Activated CD8-positive, alpha-beta T cell treated with anti-CD3 and anti-CD28 coated beads, Interleukin-2, amount 10 ng/mL, durations not matched to agents 7 days and 5 days (primary cell): ENCODE measurements at regions not wholly inside any gene's neighbourhood (a gene's known extent, or its start where the extent isn't known, plus 50 kb on each side); places are given as distances from the start of the nearest gene placed in this dataset.

Experiments
- ATAC-seq: fragments of 150-1000 bp; cut with Tn5 transposase; one replicate; pipeline ENCODE4 v1.10.0; 2021; ENCODE audit warnings: moderate library complexity
- CTCF ChIA-PET: fragments of 350-600 bp; sonication (Branson Sonifier 250); formaldehyde crosslinking; loops from one replicate; lab custom pipeline; 2021; ENCODE audit warnings: antibody characterized with exemption; lab: Charles Lee
- POLR2A ChIA-PET: fragments of 350-600 bp; sonication (Branson Sonifier 250); formaldehyde crosslinking; loops from one replicate; lab custom pipeline; 2021; ENCODE audit warnings: antibody characterized with exemption; lab: Charles Lee
- DNase-seq: peaks from one replicate; pipeline ENCODE4 v3.0.0-alpha.2; 2020
- H3K27ac Mint-ChIP-seq: one replicate; pipeline ENCODE4 v1.8.0; 2021; ENCODE audit warnings: mild to moderate bottlenecking, mixed read lengths
- H3K27me3 Mint-ChIP-seq: one replicate; pipeline ENCODE4 v1.8.0; 2021; ENCODE audit warnings: low read depth, mixed read lengths
- H3K36me3 Mint-ChIP-seq: one replicate; pipeline ENCODE4 v1.8.0; 2021; ENCODE audit warnings: low read depth, mixed read lengths
- H3K4me1 Mint-ChIP-seq: one replicate; pipeline ENCODE4 v1.8.0; 2021; ENCODE audit warnings: low read depth, mixed read lengths
- H3K4me3 Mint-ChIP-seq: one replicate; pipeline ENCODE4 v1.8.0; 2021; ENCODE audit warnings: mild to moderate bottlenecking, mixed read lengths
- H3K9me3 Mint-ChIP-seq: one replicate; pipeline ENCODE4 v1.8.0; 2022; ENCODE audit warnings: mixed read lengths; ENCODE audit not compliant: insufficient read depth

DNA sequence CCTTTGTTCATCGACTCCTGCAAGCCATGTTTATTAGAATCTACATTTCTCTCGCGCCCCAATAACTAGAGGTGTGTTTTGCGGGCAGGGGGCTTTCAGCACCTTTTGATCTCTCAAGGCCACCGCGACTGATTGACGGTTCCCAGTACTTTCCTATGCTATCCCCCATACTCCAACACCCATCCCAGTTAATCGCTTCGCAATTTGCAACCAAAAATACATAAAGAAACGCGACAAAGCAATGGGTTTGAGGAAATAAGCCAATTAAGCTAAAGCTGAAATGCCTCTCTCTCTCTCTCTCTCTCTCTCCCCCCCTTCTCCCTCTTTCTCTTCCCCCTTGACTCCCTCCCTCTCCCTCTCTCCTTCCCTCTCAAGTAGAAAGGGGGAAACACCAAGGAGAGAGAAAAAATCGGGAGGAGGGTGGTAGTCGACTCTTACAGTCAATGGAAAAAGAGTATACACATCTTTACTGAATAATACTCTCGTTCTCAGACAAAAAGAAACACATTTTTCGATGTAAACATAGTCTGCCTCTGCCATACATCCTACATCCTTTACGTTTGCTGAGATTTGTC is 128.0 kb upstream of the DPYD start:
- Mint-ChIP-seq H3K27me3 (peaks cover 81% of the 10 kb centered on the region), H3K27ac (no peak overlapping the region), H3K9me3 (no peaks in the 10 kb centered on the region), H3K36me3 (no peaks in the 10 kb centered on the region), H3K4me3 (no peak overlapping the region), H3K4me1 (peaks cover 45% of the 10 kb centered on the region)
- POLR2A ChIA-PET, result interaction anchor here (2.1 kb wide), 1 partner anchor 128 kb away, joined by 8 read pairs; the partner anchor contains the start of gene DPYD
- ATAC-seq (no peak), DNase-seq (no peak)
- CTCF ChIA-PET, result interaction anchor here (0.8 kb wide), 1 partner anchor 420 kb away, joined by 3 read pairs; no protein-coding TSS in a partner anchor

DNA sequence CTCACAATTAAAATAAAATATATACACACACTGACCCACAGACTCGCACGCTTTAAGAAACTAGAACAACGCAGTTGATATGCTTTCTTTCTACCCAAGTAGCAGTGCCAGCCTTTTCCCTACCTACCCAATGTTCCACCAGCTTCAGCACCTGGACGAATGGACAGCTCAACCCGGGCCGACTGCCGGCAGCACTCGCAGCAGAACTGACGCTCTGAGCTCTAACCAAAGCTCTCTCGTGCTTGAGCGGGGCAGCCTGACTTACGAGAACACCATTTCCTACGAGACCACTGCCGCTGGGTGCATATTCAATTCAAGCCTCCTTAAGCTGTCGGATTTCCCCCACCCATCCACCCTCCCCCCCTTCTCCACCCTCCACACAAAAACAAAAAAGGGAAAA is 127.4 kb upstream of the DPYD start:
- no peak overlapping the region for H3K27ac Mint-ChIP-seq
- DNase-seq, result peak; percentile 81
- H3K27me3 Mint-ChIP-seq, result peaks cover 82% of the 10 kb centered on the region
- H3K36me3 Mint-ChIP-seq, result no peaks in the 10 kb centered on the region
- peaks cover 42% of the 10 kb centered on the region for H3K4me1 Mint-ChIP-seq
- no peaks in the 10 kb centered on the region for H3K9me3 Mint-ChIP-seq
- H3K4me3 Mint-ChIP-seq, result no peak overlapping the region
- ATAC-seq, result peak; percentile 68
- ChIA-PET CTCF (interaction anchor here (0.7 to 0.8 kb wide), 2 partner anchors 95 to 420 kb away, joined by 3 read pairs; no protein-coding TSS in a partner anchor), POLR2A (interaction anchor here (2.1 kb wide), 1 partner anchor 128 kb away, joined by 8 read pairs; the partner anchor contains the start of gene DPYD)

- ChIA-PET CTCF (no interaction called here), POLR2A (no interaction called here)
- Mint-ChIP-seq H3K36me3 (no peaks in the 10 kb centered on the region), H3K27me3 (peaks cover 80% of the 10 kb centered on the region), H3K9me3 (no peaks in the 10 kb centered on the region), H3K27ac (no peak overlapping the region), H3K4me1 (peaks cover 34% of the 10 kb centered on the region), H3K4me3 (no peak overlapping the region)
- no peak for DNase-seq
- ATAC-seq, result no peak
Observed at GRCh38 chr1:98047171-98047570, 126.3 kb upstream of the DPYD start.

- Mint-ChIP-seq H3K27ac (no peak overlapping the region), H3K4me1 (peaks cover 34% of the 10 kb centered on the region), H3K9me3 (no peaks in the 10 kb centered on the region), H3K27me3 (peaks cover 73% of the 10 kb centered on the region), H3K36me3 (no peaks in the 10 kb centered on the region), H3K4me3 (peak overlapping the region; percentile 73)
- DNase-seq (peak; percentile 38), ATAC-seq (peak; percentile 38)
- ChIA-PET CTCF (no interaction called here), POLR2A (interaction anchor here (0.6 to 1.4 kb wide), 2 partner anchors 79 to 125 kb away, joined by 3 read pairs; partner anchors contain the start of gene DPYD)
Observed at GRCh38 chr1:98045767-98046641, 125.2 kb upstream of the DPYD start.

DNA sequence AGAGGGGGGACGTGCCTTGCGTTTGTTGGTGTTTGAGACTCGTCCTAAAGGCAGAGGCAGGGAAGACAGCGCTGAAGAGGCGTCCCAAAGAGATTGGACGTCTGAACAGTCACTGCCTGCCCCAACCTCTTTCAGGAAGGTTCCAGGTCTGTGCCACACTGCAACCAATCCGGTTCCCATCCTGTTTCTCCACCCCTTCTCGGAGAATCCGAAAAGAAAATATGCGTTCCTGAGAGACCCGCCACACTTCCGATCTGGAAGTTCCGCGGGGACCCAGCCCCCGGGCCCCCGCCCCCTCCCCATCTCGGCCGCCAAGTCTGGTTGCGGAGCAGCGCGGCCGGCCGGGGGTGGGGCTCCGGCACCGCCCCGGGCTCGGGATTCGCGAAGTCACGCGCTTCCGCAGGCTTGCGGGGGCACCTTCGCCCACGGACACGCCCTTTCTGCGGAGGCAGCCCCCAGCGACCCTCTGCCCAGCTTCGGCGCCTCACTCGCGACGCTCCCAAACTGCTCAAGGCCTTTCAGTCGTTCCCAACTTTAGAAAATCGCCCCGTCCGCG is 124.5 kb upstream of the DPYD start:
- CTCF ChIA-PET, result no interaction called here
- H3K27ac Mint-ChIP-seq, result no peak overlapping the region
- no peaks in the 10 kb centered on the region for H3K9me3 Mint-ChIP-seq
- peaks cover 71% of the 10 kb centered on the region for H3K27me3 Mint-ChIP-seq
- peak overlapping the region; percentile 73 for H3K4me3 Mint-ChIP-seq
- ATAC-seq, result peak; percentile 68
- peaks cover 34% of the 10 kb centered on the region for H3K4me1 Mint-ChIP-seq
- POLR2A ChIA-PET, result interaction anchor here (1.4 kb wide), 1 partner anchor 124 kb away, joined by 3 read pairs; the partner anchor contains the start of gene DPYD
- no peaks in the 10 kb centered on the region for H3K36me3 Mint-ChIP-seq
- DNase-seq, result peak; percentile 22

GRCh38 chr1:98044766-98045165 is 123.9 kb upstream of the DPYD start:
- peak overlapping the region; percentile 64 for H3K4me3 Mint-ChIP-seq
- DNase-seq (no peak), ATAC-seq (peak; percentile 24)
- H3K9me3 Mint-ChIP-seq, result no peaks in the 10 kb centered on the region
- POLR2A ChIA-PET, result no interaction called here
- no peaks in the 10 kb centered on the region for H3K36me3 Mint-ChIP-seq
- no peak overlapping the region for H3K27ac Mint-ChIP-seq
- peaks cover 34% of the 10 kb centered on the region for H3K4me1 Mint-ChIP-seq
- H3K27me3 Mint-ChIP-seq, result peaks cover 66% of the 10 kb centered on the region
- CTCF ChIA-PET, result no interaction called here

DNA sequence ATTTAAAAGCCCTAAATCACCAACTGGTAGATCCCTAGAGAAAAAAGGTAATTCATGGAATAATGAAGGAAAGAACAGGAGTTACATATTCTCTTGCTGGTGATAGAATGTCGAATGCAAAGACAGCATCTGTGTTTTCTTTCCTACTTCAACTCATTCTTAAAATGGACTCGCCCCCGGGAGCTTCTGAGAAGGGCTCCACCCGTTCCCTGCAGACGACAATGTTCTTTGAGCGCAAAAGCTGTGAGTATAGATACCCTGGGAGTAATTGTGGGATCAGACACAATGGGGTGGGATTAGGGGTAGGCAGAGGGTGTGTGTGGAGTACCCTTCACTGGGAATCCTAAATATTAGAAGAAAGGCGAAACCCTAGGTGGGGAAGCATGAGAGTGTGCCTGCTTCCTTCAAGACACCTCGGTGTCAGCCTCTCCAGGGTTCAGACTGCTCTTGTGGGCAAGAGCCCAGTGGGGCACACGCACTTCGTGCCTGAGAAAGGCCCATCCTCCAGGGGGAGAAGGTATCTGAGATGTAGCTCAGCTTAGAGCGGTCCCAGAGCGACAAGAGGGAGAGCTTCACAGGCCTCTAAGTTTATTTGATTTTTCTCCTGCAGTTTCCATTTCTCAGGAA is 123.3 kb upstream of the DPYD start:
- no peak for DNase-seq
- Mint-ChIP-seq H3K4me1 (peaks cover 28% of the 10 kb centered on the region), H3K9me3 (no peaks in the 10 kb centered on the region), H3K36me3 (no peaks in the 10 kb centered on the region), H3K27ac (no peak overlapping the region), H3K27me3 (peaks cover 61% of the 10 kb centered on the region), H3K4me3 (peak overlapping the region; percentile 32)
- ChIA-PET CTCF (interaction anchor here (0.9 to 1.2 kb wide), 2 partner anchors 9 to 10 kb away, joined by 3 to 5 read pairs; no protein-coding TSS in a partner anchor), POLR2A (no interaction called here)
- ATAC-seq, result no peak

- ATAC-seq (no peak), DNase-seq (no peak)
- peaks cover 15% of the 10 kb centered on the region for H3K27me3 Mint-ChIP-seq
- no peaks in the 10 kb centered on the region for H3K9me3 Mint-ChIP-seq
- no peaks in the 10 kb centered on the region for H3K36me3 Mint-ChIP-seq
- no peaks in the 10 kb centered on the region for H3K4me1 Mint-ChIP-seq
- H3K4me3 Mint-ChIP-seq, result no peak overlapping the region
- H3K27ac Mint-ChIP-seq, result no peak overlapping the region
- ChIA-PET POLR2A (no interaction called here), CTCF (no interaction called here)
Observed at GRCh38 chr1:98035602-98036002, 114.8 kb upstream of the DPYD start.

DNA sequence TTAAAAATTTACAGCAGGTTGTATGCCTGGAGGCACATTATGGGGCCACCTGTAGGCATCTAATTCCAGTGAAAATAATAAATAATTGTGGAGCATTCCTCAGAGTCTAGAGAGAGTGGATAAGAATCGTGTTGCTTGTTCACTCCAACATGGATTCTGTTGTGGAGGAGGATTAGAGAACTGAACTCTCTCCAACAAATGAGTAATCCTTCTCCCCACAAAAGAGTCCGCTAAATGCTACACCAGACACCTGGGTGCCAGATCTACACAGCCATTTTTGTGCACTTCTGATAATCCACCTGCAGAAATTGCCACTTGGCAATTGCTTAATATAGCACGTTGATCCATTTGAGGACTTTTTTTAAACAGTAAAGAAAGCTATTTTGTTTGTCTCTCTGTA is 113.7 kb upstream of the DPYD start:
- H3K9me3 Mint-ChIP-seq, result no peaks in the 10 kb centered on the region
- ATAC-seq (no peak), DNase-seq (no peak)
- no peaks in the 10 kb centered on the region for H3K4me1 Mint-ChIP-seq
- ChIA-PET POLR2A (interaction anchor here (0.7 kb wide), 1 partner anchor 515 kb away, joined by 3 read pairs; no protein-coding TSS in a partner anchor), CTCF (interaction anchor here (1.4 kb wide), 1 partner anchor 9 kb away, joined by 3 read pairs; no protein-coding TSS in a partner anchor)
- H3K4me3 Mint-ChIP-seq, result no peak overlapping the region
- peaks cover 12% of the 10 kb centered on the region for H3K27me3 Mint-ChIP-seq
- H3K27ac Mint-ChIP-seq, result no peak overlapping the region
- H3K36me3 Mint-ChIP-seq, result no peaks in the 10 kb centered on the region

- DNase-seq (no peak), ATAC-seq (no peak)
- Mint-ChIP-seq H3K36me3 (no peaks in the 10 kb centered on the region), H3K4me1 (no peaks in the 10 kb centered on the region), H3K4me3 (no peak overlapping the region), H3K9me3 (no peaks in the 10 kb centered on the region), H3K27ac (no peak overlapping the region), H3K27me3 (peaks cover 5% of the 10 kb centered on the region)
- CTCF ChIA-PET, result no interaction called here
- POLR2A ChIA-PET, result no interaction called here
Observed at GRCh38 chr1:98032958-98033357, 112.1 kb upstream of the DPYD start.

GRCh38 chr1:98030976-98031375 is 110.1 kb upstream of the DPYD start:
- Mint-ChIP-seq H3K4me1 (no peaks in the 10 kb centered on the region), H3K4me3 (no peak overlapping the region), H3K27ac (no peak overlapping the region), H3K36me3 (no peaks in the 10 kb centered on the region), H3K27me3 (peaks cover 1% of the 10 kb centered on the region), H3K9me3 (no peaks in the 10 kb centered on the region)
- ATAC-seq (no peak), DNase-seq (no peak)
- ChIA-PET POLR2A (interaction anchor here (0.7 kb wide), 1 partner anchor 654 kb away, joined by 3 read pairs; no protein-coding TSS in a partner anchor), CTCF (no interaction called here)
